Panc1 (cell line): ENCODE measurements at regions not wholly inside any gene's neighbourhood (a gene's known extent, or its start where the extent isn't known, plus 50 kb on each side); places are given as distances from the start of the nearest gene placed in this dataset.
A peak's percentile ranks its signal among the peaks of the same experiment; 100 is the strongest.

Experiments used
- ATAC-seq: fragments of 200-7000 bp; cut with Tn5 transposase; 2 replicates; pipeline ENCODE4 v1.9.1; 2020; ENCODE audit warnings: mild to moderate bottlenecking, moderate library complexity
- BruUV-seq: library from RNA; stranded (reverse); fragments of 400-500 nt; replicated peaks from 2 replicates; lab custom pipeline; 2021; lab: Mats Ljungman, UMichigan
- CTCF ChIA-PET: fragments of 300-600 bp; sonication (Branson Sonifier 250); formaldehyde crosslinking; loops from one replicate; lab custom pipeline; 2022; ENCODE audit warnings: antibody characterized with exemption; lab: Charles Lee
- POLR2A ChIA-PET: fragments of 300-600 bp; sonication (Branson Sonifier 250); formaldehyde crosslinking; loops from one replicate; lab custom pipeline; 2022; ENCODE audit warnings: antibody characterized with exemption; lab: Charles Lee
- DNase-seq: peaks from one replicate; pipeline ENCODE4 v3.0.0-alpha.2; 2010; ENCODE audit warnings: low read depth, low spot score
- H3K27ac ChIP-seq: 2 replicates; pipeline ENCODE4 v1.5.1; 2011; ENCODE audit warnings: mild to moderate bottlenecking, low read length, inconsistent platforms
- H3K27me3 ChIP-seq: fragments of 200-500 bp; sonication (Bioruptor generic); 2 replicates; pipeline ENCODE4 v1.6.0; 2014; ENCODE audit warnings: low read length, inconsistent platforms; ENCODE audit not compliant: control insufficient read depth, insufficient read depth
- H3K36me3 ChIP-seq: fragments of 200-500 bp; sonication (Bioruptor generic); 2 replicates; pipeline ENCODE4 v1.5.1; 2014; ENCODE audit warnings: inconsistent platforms, mild to moderate bottlenecking, low read length, moderate library complexity; ENCODE audit not compliant: control insufficient read depth, insufficient read depth
- H3K4me1 ChIP-seq: 2 replicates; pipeline ENCODE4 v1.5.1; 2011; ENCODE audit warnings: inconsistent platforms, mild to moderate bottlenecking, low read length, moderate library complexity; ENCODE audit not compliant: control insufficient read depth, insufficient read depth
- H3K4me3 ChIP-seq, 2 experiments: 2 replicates each; pipeline ENCODE4 v1.5.1; 2011 to 2012; ENCODE audit warnings: low read depth in 2 of 2, low read length in 2 of 2, mild to moderate bottlenecking in 2 of 2, inconsistent platforms in 1 of 2, moderate library complexity in 1 of 2
- H3K9me3 ChIP-seq: fragments of 200-500 bp; sonication (Bioruptor generic); 2 replicates; pipeline ENCODE4 v1.5.1; 2014; ENCODE audit warnings: low read depth, mild to moderate bottlenecking, inconsistent platforms, low read length, moderate library complexity; ENCODE audit not compliant: control insufficient read depth, insufficient read depth
- CTCF ChIP-seq: fragments of 450-650 bp; IDR thresholded peaks from 2 replicates; pipeline ENCODE4 v1.5.1; 2017; ENCODE audit warnings: mild to moderate bottlenecking
- POLR2AphosphoS5 ChIP-seq: IDR thresholded peaks from 2 replicates; pipeline ENCODE4 v1.6.1; 2012; ENCODE audit warnings: mild to moderate bottlenecking, low read depth, low read length, moderate library complexity
- REST ChIP-seq, 2 experiments: IDR thresholded peaks; 2 replicates each; pipeline ENCODE4 v1.6.1; 2011 to 2012; ENCODE audit warnings: low read depth in 2 of 2, control low read depth in 1 of 2, low read length in 1 of 2, mild to moderate bottlenecking in 1 of 2, moderate library complexity in 1 of 2; ENCODE audit not compliant: insufficient read depth in 1 of 2
- SIN3A ChIP-seq: IDR thresholded peaks from 2 replicates; pipeline ENCODE4 v1.6.1; 2012; ENCODE audit warnings: low read depth, mild to moderate bottlenecking, low read length, moderate library complexity, borderline replicate concordance; ENCODE audit not compliant: insufficient read depth
- TCF7L2 ChIP-seq: IDR thresholded peaks from 2 replicates; pipeline ENCODE4 v1.6.1; 2011; ENCODE audit warnings: mild to moderate bottlenecking, low read depth, low read length, inconsistent platforms
- in situ Hi-C: cut with HindIII; loops from 2 replicates; pipeline ENCODE4 v1.10.0; 2016; ENCODE audit warnings: low sequenced_read_pairs, low pct_unique_long_range_greater_than_20kb
- intact Hi-C: fragments of 100-400 bp; cut with micrococcal nuclease; formaldehyde crosslinking; loops from one replicate; pipeline ENCODE4 v1.10.0; 2022; ENCODE audit not compliant: unreplicated experiment

- 0 out of 2 replicates have a peak, but pooled peaks have one; percentile 58 for ATAC-seq
- POLR2A ChIA-PET = no interaction called here
- CTCF ChIA-PET = no interaction called here
- H3K27me3 ChIP-seq = no peaks in the 10 kb centered on the region
- H3K36me3 ChIP-seq = no peaks in the 10 kb centered on the region
- DNase-seq = no peak
- intact Hi-C loops = no loop called here
- H3K4me1 ChIP-seq = no peaks in the 10 kb centered on the region
- BruUV-seq = no TSS peak
- TF ChIP-seq CTCF (no peak), SIN3A (no peak)
- H3K27ac ChIP-seq = no peak overlapping the region
- no peak overlapping the region for H3K4me3 ChIP-seq
- in situ Hi-C loops = no loop called here
- H3K9me3 ChIP-seq = no peaks in the 10 kb centered on the region
These were observed 55.9 kb downstream of the FOXL1 start for GRCh38 chr16:86634292-86634691.

- in situ Hi-C loops (no loop called here), intact Hi-C loops (no loop called here)
- POLR2A ChIA-PET = no interaction called here
- TF ChIP-seq CTCF = no peak
- no peak for TF ChIP-seq SIN3A
- no peak for TF ChIP-seq POLR2AphosphoS5
- TF ChIP-seq TCF7L2 = no peak
- no peak for TF ChIP-seq REST (IDR thresholded peaks at IDR 0.05; ENCODE audit: insufficient read depth in 1 of 2, low read depth in 2 of 2, low read length in 1 of 2)
- H3K9me3 ChIP-seq = no peaks in the 10 kb centered on the region
- H3K27me3 ChIP-seq = no peaks in the 10 kb centered on the region
- CTCF ChIA-PET = no interaction called here
- H3K36me3 ChIP-seq = no peaks in the 10 kb centered on the region
- H3K27ac ChIP-seq = no peak overlapping the region
- no peak overlapping the region for H3K4me3 ChIP-seq
- no peaks in the 10 kb centered on the region for H3K4me1 ChIP-seq
- DNase-seq (no peak), ATAC-seq (no peak)
- BruUV-seq = no TSS peak
These were observed 57.0 kb downstream of the FOXL1 start for GRCh38 chr16:86635176-86635876.
